Activated CD8-positive, alpha-beta memory T cell treated with anti-CD3 and anti-CD28 coated beads, Interleukin-2, amount 50 U/mL, for 24 hours (primary cell): ENCODE measurements at regions not wholly inside any gene's neighbourhood (a gene's known extent, or its start where the extent isn't known, plus 50 kb on each side); places are given as distances from the start of the nearest gene placed in this dataset.

ENCODE experiments used
- DNase-seq: peaks from one replicate; pipeline ENCODE4 v3.0.0-alpha.2; 2020; ENCODE audit errors: extremely low read depth

GRCh38 chr3:46146548-46146947 is 61.6 kb downstream of the CCR1 start:
- DNase-seq: no peak

GRCh38 chr3:46146021-46146420 is 62.1 kb downstream of the CCR1 start:
- DNase-seq: no peak

- DNase-seq: no peak
Measured at GRCh38 chr3:46145147-46145546, 63.0 kb downstream of the CCR1 start.

GRCh38 chr3:46143951-46144473 is 64.1 kb downstream of the CCR1 start:
- DNase-seq: no peak

GRCh38 chr3:46141813-46142212 is 66.3 kb downstream of the CCR1 start:
- no peak for DNase-seq

- DNase-seq: no peak
Measured at GRCh38 chr3:46138581-46138980, 69.5 kb downstream of the CCR1 start.

GRCh38 chr3:46135475-46135874 is 72.6 kb downstream of the CCR1 start:
- no peak for DNase-seq

GRCh38 chr3:46133285-46133684 is 74.8 kb downstream of the CCR1 start:
- no peak for DNase-seq

- no peak for DNase-seq
Measured at GRCh38 chr3:46132565-46132964, 75.5 kb downstream of the CCR1 start.

- no peak for DNase-seq
Measured at GRCh38 chr3:46131884-46132450, 76.1 kb downstream of the CCR1 start.

GRCh38 chr3:46130631-46131310 is 77.3 kb downstream of the CCR1 start:
- no peak for DNase-seq

- no peak for DNase-seq
Measured at GRCh38 chr3:46129588-46130272, 78.4 kb downstream of the CCR1 start.

GRCh38 chr3:46127503-46127902 is 80.6 kb downstream of the CCR1 start:
- no peak for DNase-seq

GRCh38 chr3:46124216-46125177 is 83.6 kb downstream of the CCR1 start:
- DNase-seq: no peak

- no peak for DNase-seq
Measured at GRCh38 chr3:46123646-46124045, 84.5 kb downstream of the CCR1 start.

- no peak for DNase-seq
Measured at GRCh38 chr3:46122091-46122490, 86.0 kb downstream of the CCR1 start.

GRCh38 chr3:46120983-46121382 is 87.1 kb downstream of the CCR1 start:
- DNase-seq: no peak

- no peak for DNase-seq
Measured at GRCh38 chr3:46119709-46120498, 88.2 kb downstream of the CCR1 start.

- DNase-seq: no peak
Measured at GRCh38 chr3:46119253-46119652, 88.9 kb downstream of the CCR1 start.

GRCh38 chr3:46116996-46117395 is 89.7 kb upstream of the XCR1 start:
- no peak for DNase-seq
